ENCODE measurements at regions not wholly inside any gene's neighbourhood (a gene's known extent, or its start where the extent isn't known, plus 50 kb on each side); places are given as distances from the start of the nearest gene placed in this dataset.

GRCh38 chr21:35136106-35136505 lies 87.0 kb upstream of the RUNX1 start:
- TF ChIP-seq CTCF (conservative IDR thresholded peaks at IDR 0.05; ENCODE audit: low read length), result no peak
- no peak for TF ChIP-seq EZH2phosphoT487 (IDR thresholded peaks at IDR 0.05; ENCODE audit: borderline replicate concordance)
